ENCODE measurements at regions not wholly inside any gene's neighbourhood (a gene's known extent, or its start where the extent isn't known, plus 50 kb on each side); places are given as distances from the start of the nearest gene placed in this dataset.

- DNase-seq, result no peak
- Mint-ChIP-seq H3K27me3 (peaks cover 16% of the 10 kb centered on the region), H3K36me3 (no peaks in the 10 kb centered on the region), H3K4me1 (no peaks in the 10 kb centered on the region), H3K4me3 (no peak overlapping the region), H3K9me3 (ENCODE audit: low read depth) (no peaks in the 10 kb centered on the region), H3K27ac (no peak overlapping the region)
- ATAC-seq, result no peak
- CTCF ChIA-PET, result interaction anchor here (1.5 kb wide), 1 partner anchor 10 kb away, joined by 3 read pairs; no protein-coding TSS in a partner anchor
These were observed 165.3 kb upstream of the LEF1 start for GRCh38 chr4:108334031-108334430.

DNA sequence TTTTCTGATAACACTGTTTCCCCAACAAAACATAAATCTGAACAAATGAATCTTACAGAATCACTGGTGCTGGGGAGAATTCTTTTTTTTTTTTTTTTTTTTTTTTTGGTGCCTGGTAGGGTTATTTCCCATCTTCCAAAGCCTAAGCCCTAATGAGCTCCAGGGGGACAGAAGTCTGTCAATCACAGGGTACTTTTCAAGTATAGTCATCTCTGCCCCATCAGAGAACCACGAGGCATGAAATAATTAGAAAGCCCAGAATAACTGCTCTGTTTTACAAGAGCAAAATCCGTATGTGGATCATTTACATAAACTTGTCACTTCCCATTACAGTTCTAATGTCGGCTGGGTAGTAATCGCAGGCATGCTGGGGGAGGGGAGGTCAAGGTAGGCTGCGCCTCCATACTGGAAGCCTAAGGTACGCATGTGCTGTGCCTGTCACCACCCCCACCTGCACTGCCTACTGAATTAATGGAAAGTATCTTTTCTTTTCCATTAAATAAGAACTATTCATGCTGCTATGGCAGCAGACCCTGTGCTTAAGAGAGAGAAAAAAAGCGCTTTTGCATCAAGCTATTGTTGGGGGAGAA lies 164.7 kb upstream of the LEF1 start:
- no peak overlapping the region for H3K27ac Mint-ChIP-seq
- H3K4me3 Mint-ChIP-seq, result no peak overlapping the region
- H3K9me3 Mint-ChIP-seq (ENCODE audit: low read depth), result no peaks in the 10 kb centered on the region
- H3K4me1 Mint-ChIP-seq, result peaks cover 5% of the 10 kb centered on the region
- ATAC-seq, result no peak
- no peak for DNase-seq
- no peaks in the 10 kb centered on the region for H3K36me3 Mint-ChIP-seq
- H3K27me3 Mint-ChIP-seq, result peaks cover 20% of the 10 kb centered on the region
- CTCF ChIA-PET, result interaction anchor here (1.5 kb wide), 1 partner anchor 9 kb away, joined by 3 read pairs; no protein-coding TSS in a partner anchor

DNA sequence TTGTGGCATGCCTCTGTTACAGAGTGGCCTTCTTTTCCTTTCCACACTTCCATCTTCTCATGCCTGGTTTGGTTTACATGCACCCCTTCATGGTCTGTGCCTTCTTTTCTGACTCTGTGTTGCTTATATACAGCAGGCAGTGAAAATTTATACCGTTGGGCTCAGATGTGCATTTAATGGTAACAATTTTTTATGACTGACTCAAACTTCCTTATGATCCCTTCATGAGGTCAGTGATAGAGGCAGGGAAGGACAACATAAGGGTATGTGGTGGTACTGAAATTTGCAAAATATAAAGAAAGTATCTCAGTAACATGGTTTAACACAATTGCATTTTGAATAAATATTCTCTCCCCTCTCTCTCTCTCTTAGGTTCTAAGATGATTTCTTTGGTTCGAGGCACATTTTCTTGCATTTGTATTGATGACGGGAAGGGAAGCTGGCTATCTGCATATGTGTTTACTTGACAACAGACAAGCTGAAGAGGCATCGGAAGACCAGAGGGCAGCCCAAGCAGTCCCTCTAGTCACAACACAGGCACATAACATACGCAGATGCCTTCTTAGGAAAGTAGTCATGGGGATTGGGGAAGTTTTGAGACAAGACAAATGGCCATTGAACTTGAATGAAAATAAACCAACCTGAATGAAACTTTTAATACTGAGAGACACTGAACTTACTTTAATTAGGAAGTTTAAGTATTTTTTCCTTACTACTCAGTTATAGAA lies 163.3 kb upstream of the LEF1 start:
- DNase-seq (no peak), ATAC-seq (no peak)
- peaks cover 7% of the 10 kb centered on the region for H3K4me1 Mint-ChIP-seq
- peaks cover 22% of the 10 kb centered on the region for H3K27me3 Mint-ChIP-seq
- H3K4me3 Mint-ChIP-seq, result no peak overlapping the region
- no peak overlapping the region for H3K27ac Mint-ChIP-seq
- CTCF ChIA-PET, result no interaction called here
- H3K36me3 Mint-ChIP-seq, result no peaks in the 10 kb centered on the region
- no peaks in the 10 kb centered on the region for H3K9me3 Mint-ChIP-seq (ENCODE audit: low read depth)

- no peak overlapping the region for H3K4me3 Mint-ChIP-seq
- H3K4me1 Mint-ChIP-seq, result peaks cover 7% of the 10 kb centered on the region
- no peak overlapping the region for H3K27ac Mint-ChIP-seq
- ATAC-seq, result no peak
- no peaks in the 10 kb centered on the region for H3K36me3 Mint-ChIP-seq
- no peaks in the 10 kb centered on the region for H3K9me3 Mint-ChIP-seq (ENCODE audit: low read depth)
- CTCF ChIA-PET, result no interaction called here
- H3K27me3 Mint-ChIP-seq, result peaks cover 15% of the 10 kb centered on the region
- no peak for DNase-seq
These were observed 159.6 kb upstream of the LEF1 start for GRCh38 chr4:108328383-108328732.

- H3K4me1 Mint-ChIP-seq, result peaks cover 7% of the 10 kb centered on the region
- DNase-seq (no peak), ATAC-seq (no peak)
- H3K27me3 Mint-ChIP-seq, result peaks cover 11% of the 10 kb centered on the region
- no peaks in the 10 kb centered on the region for H3K36me3 Mint-ChIP-seq
- CTCF ChIA-PET, result no interaction called here
- no peak overlapping the region for H3K4me3 Mint-ChIP-seq
- H3K9me3 Mint-ChIP-seq (ENCODE audit: low read depth), result no peaks in the 10 kb centered on the region
- no peak overlapping the region for H3K27ac Mint-ChIP-seq
These were observed 159.1 kb upstream of the LEF1 start for GRCh38 chr4:108327642-108328382.

GRCh38 chr4:108325561-108325960 lies 156.8 kb upstream of the LEF1 start:
- CTCF ChIA-PET, result no interaction called here
- Mint-ChIP-seq H3K9me3 (ENCODE audit: low read depth) (no peaks in the 10 kb centered on the region), H3K4me3 (no peak overlapping the region), H3K27me3 (peaks cover 9% of the 10 kb centered on the region), H3K36me3 (no peaks in the 10 kb centered on the region), H3K27ac (no peak overlapping the region), H3K4me1 (peaks cover 7% of the 10 kb centered on the region)
- ATAC-seq (no peak), DNase-seq (no peak)

- no peak for ATAC-seq
These were observed 155.7 kb upstream of the LEF1 start for GRCh38 chr4:108324450-108324849.

DNA sequence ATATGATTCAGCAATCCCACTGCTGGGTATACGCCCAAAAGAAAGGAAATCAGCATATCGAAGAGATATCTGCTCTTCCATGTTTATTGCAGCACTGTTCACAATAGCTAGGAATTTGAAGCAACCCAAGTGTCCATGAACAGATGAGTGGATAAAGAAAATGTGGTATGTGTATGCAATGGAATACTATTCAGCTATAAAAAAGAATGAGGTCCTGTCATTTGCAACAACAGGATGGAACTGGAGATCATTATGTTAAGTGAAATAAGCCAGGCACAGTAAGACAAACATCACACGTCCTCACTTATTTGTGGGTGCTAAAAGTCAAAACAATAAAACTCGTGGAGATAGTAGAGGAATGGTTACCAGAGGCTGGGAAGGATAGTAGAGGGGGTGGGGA lies 153.8 kb upstream of the LEF1 start:
- DNase-seq, result no peak
- no peak overlapping the region for H3K4me3 Mint-ChIP-seq
- ATAC-seq, result no peak
- H3K27ac Mint-ChIP-seq, result no peak overlapping the region
- no peaks in the 10 kb centered on the region for H3K4me1 Mint-ChIP-seq
- H3K27me3 Mint-ChIP-seq, result no peaks in the 10 kb centered on the region
- H3K9me3 Mint-ChIP-seq (ENCODE audit: low read depth), result no peaks in the 10 kb centered on the region
- H3K36me3 Mint-ChIP-seq, result no peaks in the 10 kb centered on the region
- CTCF ChIA-PET, result no interaction called here

More at GRCh38 chr4:108324450-108324849, 155.7 kb upstream of the LEF1 start:
- Mint-ChIP-seq H3K9me3 (ENCODE audit: low read depth) (no peaks in the 10 kb centered on the region), H3K27me3 (peaks cover 9% of the 10 kb centered on the region), H3K4me1 (peaks cover 7% of the 10 kb centered on the region), H3K36me3 (no peaks in the 10 kb centered on the region), H3K4me3 (no peak overlapping the region), H3K27ac (no peak overlapping the region)
- no peak for DNase-seq
- CTCF ChIA-PET, result interaction anchor here (1.3 kb wide), 1 partner anchor 10 kb away, joined by 3 read pairs; no protein-coding TSS in a partner anchor

DNA sequence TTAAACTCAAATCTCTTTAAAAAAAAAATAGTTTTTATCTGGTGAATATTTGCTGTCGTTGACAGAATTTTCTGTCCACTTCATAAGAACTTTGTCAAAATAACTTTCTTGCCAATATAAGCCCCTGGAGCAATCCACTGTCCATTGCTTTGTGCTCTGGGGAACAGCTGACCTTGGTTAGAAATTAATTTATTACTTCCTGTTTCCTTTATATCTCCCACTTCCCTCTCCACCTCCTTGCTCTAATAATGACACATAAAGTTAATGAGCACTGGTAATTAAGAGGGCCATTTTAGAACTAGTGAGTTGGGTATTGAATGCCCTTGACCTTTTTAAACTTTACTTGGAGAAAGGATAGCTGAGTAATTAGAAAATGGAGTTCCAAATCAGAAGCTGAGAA lies 151.3 kb upstream of the LEF1 start:
- Mint-ChIP-seq H3K36me3 (no peaks in the 10 kb centered on the region), H3K4me3 (no peak overlapping the region), H3K4me1 (peaks cover 5% of the 10 kb centered on the region), H3K9me3 (ENCODE audit: low read depth) (no peaks in the 10 kb centered on the region), H3K27me3 (no peaks in the 10 kb centered on the region), H3K27ac (no peak overlapping the region)
- CTCF ChIA-PET, result no interaction called here
- DNase-seq (no peak), ATAC-seq (no peak)

DNA sequence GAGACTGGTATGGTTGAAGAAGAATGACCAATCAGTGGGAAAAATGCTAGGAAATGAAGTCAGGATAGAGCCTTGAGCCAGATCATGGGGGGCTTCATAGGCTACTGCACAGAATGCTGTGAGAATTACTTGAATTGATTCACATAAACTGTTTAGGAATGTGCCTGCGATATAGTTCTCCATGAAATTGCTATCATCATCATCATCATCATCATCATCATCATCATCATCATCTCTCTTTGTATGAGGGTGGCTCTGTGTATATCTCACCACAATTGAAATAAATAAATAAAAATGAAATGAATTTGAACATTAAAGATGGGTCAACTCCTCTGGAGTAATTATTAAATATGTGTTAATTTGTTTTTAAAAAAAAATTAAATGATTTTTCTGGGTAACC lies 148.6 kb upstream of the LEF1 start:
- ATAC-seq (no peak), DNase-seq (no peak)
- H3K9me3 Mint-ChIP-seq (ENCODE audit: low read depth), result no peaks in the 10 kb centered on the region
- H3K36me3 Mint-ChIP-seq, result no peaks in the 10 kb centered on the region
- CTCF ChIA-PET, result no interaction called here
- H3K4me1 Mint-ChIP-seq, result peaks cover 5% of the 10 kb centered on the region
- H3K27ac Mint-ChIP-seq, result no peak overlapping the region
- no peaks in the 10 kb centered on the region for H3K27me3 Mint-ChIP-seq
- H3K4me3 Mint-ChIP-seq, result no peak overlapping the region

GRCh38 chr4:108315694-108316093 lies 147.0 kb upstream of the LEF1 start:
- Mint-ChIP-seq H3K27ac (no peak overlapping the region), H3K4me3 (no peak overlapping the region), H3K36me3 (no peaks in the 10 kb centered on the region), H3K27me3 (no peaks in the 10 kb centered on the region), H3K9me3 (ENCODE audit: low read depth) (no peaks in the 10 kb centered on the region), H3K4me1 (peaks cover 5% of the 10 kb centered on the region)
- CTCF ChIA-PET, result no interaction called here
- no peak for ATAC-seq
- DNase-seq, result no peak

DNA sequence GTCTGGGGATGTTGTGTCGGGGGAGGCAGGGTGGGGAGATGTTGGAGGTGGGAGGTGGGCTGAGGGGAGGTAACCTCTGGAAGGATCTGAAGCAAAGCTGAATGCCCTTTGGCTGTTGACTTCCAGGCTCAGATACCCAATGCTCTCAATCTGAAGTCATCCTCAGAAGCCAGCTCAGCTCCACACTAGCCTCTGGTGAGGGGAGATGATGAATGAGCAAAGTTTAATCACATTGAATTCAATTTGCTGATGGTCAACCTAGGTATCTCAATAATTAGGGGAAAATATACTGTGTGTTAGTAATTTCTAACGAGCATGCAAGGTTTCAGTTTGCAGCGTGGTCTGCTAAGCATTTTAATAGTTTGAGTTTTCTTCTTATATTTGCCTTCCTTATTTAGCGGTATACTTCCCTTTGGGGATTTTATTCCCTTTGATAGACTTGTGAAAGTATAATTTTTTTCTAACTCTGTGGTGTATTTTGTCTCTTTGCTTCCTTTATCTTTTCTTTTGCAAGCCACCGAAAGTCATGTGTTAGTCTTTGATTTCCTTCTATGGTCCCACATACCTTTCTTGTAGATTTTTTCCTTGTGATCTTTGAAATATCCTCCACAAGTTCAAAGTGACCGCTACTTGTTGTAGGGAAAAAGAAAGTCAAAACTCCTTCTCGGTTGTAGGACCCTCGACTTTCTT lies 146.3 kb upstream of the LEF1 start:
- Mint-ChIP-seq H3K27ac (no peak overlapping the region), H3K4me3 (no peak overlapping the region)

DNA sequence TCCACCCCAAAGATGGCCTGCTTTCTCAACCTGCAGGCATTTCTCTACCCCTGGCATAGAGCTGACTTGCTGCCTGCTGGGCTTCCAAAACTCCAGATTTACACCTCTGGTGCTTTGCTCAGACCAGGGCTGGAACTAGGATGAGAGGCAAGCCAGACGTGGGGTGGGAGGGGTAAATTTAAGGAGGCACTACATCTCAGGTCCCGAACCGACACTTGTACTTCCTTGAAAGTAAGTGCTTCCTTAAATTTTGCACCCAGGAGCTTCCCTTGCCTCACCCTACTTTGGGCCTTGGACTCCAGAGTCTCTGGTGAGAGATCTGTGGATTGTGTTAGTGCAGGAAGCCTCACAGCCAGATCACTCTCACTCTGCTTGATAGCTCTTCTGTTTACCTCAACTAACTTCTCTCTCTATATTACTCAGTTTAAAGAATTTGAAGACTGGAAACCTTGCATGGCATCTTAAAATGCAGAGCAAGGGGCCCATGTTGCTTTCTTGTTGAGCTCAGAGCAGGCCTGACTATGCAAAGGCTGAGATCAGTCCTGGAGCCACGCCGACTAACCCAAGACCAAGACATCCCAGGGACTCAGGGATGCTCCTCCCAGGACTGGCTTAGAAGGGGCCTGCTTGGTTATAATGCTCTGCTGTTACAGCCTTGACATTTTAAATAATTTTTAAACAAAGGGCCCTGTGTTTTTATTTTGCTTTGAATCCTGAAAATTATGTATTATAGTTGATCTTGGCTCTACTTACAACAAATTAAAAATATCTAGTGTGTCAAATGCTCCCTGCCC lies 145.0 kb upstream of the LEF1 start:
- CTCF ChIA-PET, result interaction anchor here (1.0 kb wide), 1 partner anchor 295 kb away, joined by 3 read pairs; no protein-coding TSS in a partner anchor
- no peaks in the 10 kb centered on the region for H3K9me3 Mint-ChIP-seq (ENCODE audit: low read depth)
- H3K27me3 Mint-ChIP-seq, result no peaks in the 10 kb centered on the region
- no peaks in the 10 kb centered on the region for H3K36me3 Mint-ChIP-seq
- H3K4me3 Mint-ChIP-seq, result no peak overlapping the region
- ATAC-seq (no peak), DNase-seq (no peak)
- H3K27ac Mint-ChIP-seq, result no peak overlapping the region
- H3K4me1 Mint-ChIP-seq, result peaks cover 5% of the 10 kb centered on the region

More for the DNA sequence above, 146.3 kb upstream of the LEF1 start:
- H3K27me3 Mint-ChIP-seq, result no peaks in the 10 kb centered on the region
- DNase-seq, result no peak
- no peaks in the 10 kb centered on the region for H3K9me3 Mint-ChIP-seq (ENCODE audit: low read depth)
- ATAC-seq, result no peak
- CTCF ChIA-PET, result no interaction called here
- H3K36me3 Mint-ChIP-seq, result no peaks in the 10 kb centered on the region
- H3K4me1 Mint-ChIP-seq, result peaks cover 5% of the 10 kb centered on the region

All from activated CD8-positive, alpha-beta memory T cell treated with anti-CD3 and anti-CD28 coated beads, Interleukin-2, amount 10 ng/mL, durations not matched to agents 7 days and 5 days (primary cell).